WERI-Rb-1 (cell line): ENCODE measurements at regions not wholly inside any gene's neighbourhood (a gene's known extent, or its start where the extent isn't known, plus 50 kb on each side); places are given as distances from the start of the nearest gene placed in this dataset.

Experiments
- DNase-seq: peaks from one replicate; pipeline ENCODE4 v3.0.0-alpha.2; 2020
- H3K27ac ChIP-seq: fragments of 250-450 bp; sonication (Bioruptor Pico); 2 replicates; pipeline ENCODE4 v1.5.1; 2020; ENCODE audit warnings: mild to moderate bottlenecking, moderate library complexity
- H3K27me3 ChIP-seq: fragments of 250-450 bp; sonication (Bioruptor Pico); 2 replicates; pipeline ENCODE4 v1.5.1; 2021; ENCODE audit warnings: mild to moderate bottlenecking, low read depth, moderate library complexity; ENCODE audit not compliant: insufficient read depth, severe bottlenecking
- H3K36me3 ChIP-seq: fragments of 250-450 bp; sonication (Bioruptor Pico); 2 replicates; pipeline ENCODE4 v1.5.1; 2020; ENCODE audit warnings: mild to moderate bottlenecking, moderate library complexity
- H3K4me3 ChIP-seq: 2 replicates; pipeline ENCODE4 v1.5.1; 2011; ENCODE audit warnings: low read depth, mild to moderate bottlenecking, control low read depth, low read length
- H3K9me3 ChIP-seq: fragments of 250-450 bp; sonication (Bioruptor Pico); 2 replicates; pipeline ENCODE4 v1.5.1; 2021; ENCODE audit warnings: mild to moderate bottlenecking, moderate library complexity; ENCODE audit not compliant: severe bottlenecking
- TF ChIP-seq, protein P1 (sequence below): IDR thresholded peaks from 2 replicates; pipeline ENCODE4 v1.5.1; 2011; ENCODE audit warnings: low read depth, mild to moderate bottlenecking, control low read depth, inconsistent platforms, low read length

- TF ChIP-seq, protein P1, sequence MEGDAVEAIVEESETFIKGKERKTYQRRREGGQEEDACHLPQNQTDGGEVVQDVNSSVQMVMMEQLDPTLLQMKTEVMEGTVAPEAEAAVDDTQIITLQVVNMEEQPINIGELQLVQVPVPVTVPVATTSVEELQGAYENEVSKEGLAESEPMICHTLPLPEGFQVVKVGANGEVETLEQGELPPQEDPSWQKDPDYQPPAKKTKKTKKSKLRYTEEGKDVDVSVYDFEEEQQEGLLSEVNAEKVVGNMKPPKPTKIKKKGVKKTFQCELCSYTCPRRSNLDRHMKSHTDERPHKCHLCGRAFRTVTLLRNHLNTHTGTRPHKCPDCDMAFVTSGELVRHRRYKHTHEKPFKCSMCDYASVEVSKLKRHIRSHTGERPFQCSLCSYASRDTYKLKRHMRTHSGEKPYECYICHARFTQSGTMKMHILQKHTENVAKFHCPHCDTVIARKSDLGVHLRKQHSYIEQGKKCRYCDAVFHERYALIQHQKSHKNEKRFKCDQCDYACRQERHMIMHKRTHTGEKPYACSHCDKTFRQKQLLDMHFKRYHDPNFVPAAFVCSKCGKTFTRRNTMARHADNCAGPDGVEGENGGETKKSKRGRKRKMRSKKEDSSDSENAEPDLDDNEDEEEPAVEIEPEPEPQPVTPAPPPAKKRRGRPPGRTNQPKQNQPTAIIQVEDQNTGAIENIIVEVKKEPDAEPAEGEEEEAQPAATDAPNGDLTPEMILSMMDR, result no peak
- Histone ChIP-seq H3K9me3 (no peaks in the 10 kb centered on the region), H3K4me3 (no peak overlapping the region), H3K27me3 (no peaks in the 10 kb centered on the region), H3K27ac (no peak overlapping the region), H3K36me3 (no peaks in the 10 kb centered on the region)
- DNase-seq, result no peak
These were observed 448.9 kb upstream of the ZMIZ1 start for GRCh38 chr10:78619896-78620295.

GRCh38 chr10:78620985-78621799 is 447.6 kb upstream of the ZMIZ1 start:
- H3K27me3 ChIP-seq, result no peaks in the 10 kb centered on the region
- no peak for DNase-seq
- H3K36me3 ChIP-seq, result no peaks in the 10 kb centered on the region
- no peak overlapping the region for H3K4me3 ChIP-seq
- TF ChIP-seq, protein P1, result no peak
- no peak overlapping the region for H3K27ac ChIP-seq
- H3K9me3 ChIP-seq, result no peaks in the 10 kb centered on the region

DNA sequence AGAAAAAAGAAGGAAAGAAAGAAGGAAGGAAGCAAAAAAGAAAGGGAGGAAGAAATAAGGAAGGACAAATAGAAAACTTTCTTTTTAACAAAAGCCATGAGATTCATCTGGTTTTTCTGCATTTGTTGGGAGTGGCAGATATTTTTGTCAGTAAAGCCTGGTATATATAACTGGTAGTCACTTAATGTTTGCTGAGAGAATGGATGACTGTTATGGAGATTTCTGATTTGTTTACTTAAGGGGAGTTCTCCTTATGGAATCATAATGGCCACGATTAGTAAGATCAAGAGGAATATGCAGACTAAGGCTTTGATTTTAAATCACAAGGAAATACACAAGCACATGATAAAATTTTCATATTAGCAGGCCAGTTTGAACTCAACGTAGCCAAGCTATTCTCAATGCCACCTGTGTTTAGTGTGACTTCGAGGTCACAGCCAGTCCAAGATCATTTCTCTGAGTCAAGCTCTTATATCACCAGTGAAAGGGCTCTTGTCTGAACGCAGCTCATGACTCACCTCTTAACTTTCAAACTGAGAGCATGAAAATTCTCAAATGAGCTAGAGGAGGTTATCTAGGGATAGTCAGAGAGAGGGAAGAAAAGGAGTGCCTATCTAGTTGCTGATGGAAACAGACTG is 445.1 kb upstream of the ZMIZ1 start:
- DNase-seq, result no peak
- H3K27ac ChIP-seq, result no peak overlapping the region
- no peak overlapping the region for H3K4me3 ChIP-seq
- H3K27me3 ChIP-seq, result no peaks in the 10 kb centered on the region
- TF ChIP-seq, protein P1, result no peak
- no peaks in the 10 kb centered on the region for H3K36me3 ChIP-seq
- H3K9me3 ChIP-seq, result no peaks in the 10 kb centered on the region

DNA sequence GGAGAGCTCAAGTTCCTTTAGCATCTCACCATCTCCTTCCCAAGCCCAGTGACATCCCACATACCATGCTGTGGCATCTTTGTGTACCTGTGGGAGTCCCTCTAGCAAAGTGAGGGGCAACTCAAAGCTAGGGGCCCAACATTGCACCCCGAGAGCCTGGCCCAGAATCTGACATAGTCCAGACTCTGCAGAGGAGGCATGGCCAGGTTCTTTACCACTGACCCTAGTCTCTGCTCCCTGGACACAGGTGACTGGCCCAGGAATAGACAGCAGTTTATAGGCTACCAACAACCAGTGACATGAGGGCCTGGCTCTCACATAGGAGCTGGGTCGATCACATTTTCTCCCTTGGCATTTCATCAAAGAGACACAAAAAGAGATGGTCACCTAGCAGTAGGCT is 444.0 kb upstream of the ZMIZ1 start:
- no peaks in the 10 kb centered on the region for H3K9me3 ChIP-seq
- TF ChIP-seq, protein P1, result no peak
- DNase-seq, result no peak
- no peaks in the 10 kb centered on the region for H3K36me3 ChIP-seq
- no peak overlapping the region for H3K4me3 ChIP-seq
- no peak overlapping the region for H3K27ac ChIP-seq
- no peaks in the 10 kb centered on the region for H3K27me3 ChIP-seq

GRCh38 chr10:78626471-78626870 is 442.3 kb upstream of the ZMIZ1 start:
- H3K27me3 ChIP-seq, result no peaks in the 10 kb centered on the region
- TF ChIP-seq, protein P1, result no peak
- H3K27ac ChIP-seq, result peak overlapping the region; percentile 78
- peak; percentile 92 for DNase-seq
- no peaks in the 10 kb centered on the region for H3K36me3 ChIP-seq
- no peaks in the 10 kb centered on the region for H3K9me3 ChIP-seq
- H3K4me3 ChIP-seq, result no peak overlapping the region
